B cell (primary cell): ENCODE measurements at regions not wholly inside any gene's neighbourhood (a gene's known extent, or its start where the extent isn't known, plus 50 kb on each side); places are given as distances from the start of the nearest gene placed in this dataset.

Experiments used
- EZH2 ChIP-seq: IDR thresholded peaks from 2 replicates; pipeline ENCODE4 v1.6.1; 2012; ENCODE audit warnings: borderline replicate concordance, low read depth, mild to moderate bottlenecking, moderate library complexity, low read length; ENCODE audit not compliant: insufficient read depth, poor library complexity, severe bottlenecking
- TF ChIP-seq, protein P1 (sequence below): fragments of 200-600 bp; IDR thresholded peaks from one replicate; pipeline ENCODE4 v1.8.0; 2022; ENCODE audit warnings: antibody characterized with exemption, mild to moderate bottlenecking

- TF ChIP-seq, protein P1, sequence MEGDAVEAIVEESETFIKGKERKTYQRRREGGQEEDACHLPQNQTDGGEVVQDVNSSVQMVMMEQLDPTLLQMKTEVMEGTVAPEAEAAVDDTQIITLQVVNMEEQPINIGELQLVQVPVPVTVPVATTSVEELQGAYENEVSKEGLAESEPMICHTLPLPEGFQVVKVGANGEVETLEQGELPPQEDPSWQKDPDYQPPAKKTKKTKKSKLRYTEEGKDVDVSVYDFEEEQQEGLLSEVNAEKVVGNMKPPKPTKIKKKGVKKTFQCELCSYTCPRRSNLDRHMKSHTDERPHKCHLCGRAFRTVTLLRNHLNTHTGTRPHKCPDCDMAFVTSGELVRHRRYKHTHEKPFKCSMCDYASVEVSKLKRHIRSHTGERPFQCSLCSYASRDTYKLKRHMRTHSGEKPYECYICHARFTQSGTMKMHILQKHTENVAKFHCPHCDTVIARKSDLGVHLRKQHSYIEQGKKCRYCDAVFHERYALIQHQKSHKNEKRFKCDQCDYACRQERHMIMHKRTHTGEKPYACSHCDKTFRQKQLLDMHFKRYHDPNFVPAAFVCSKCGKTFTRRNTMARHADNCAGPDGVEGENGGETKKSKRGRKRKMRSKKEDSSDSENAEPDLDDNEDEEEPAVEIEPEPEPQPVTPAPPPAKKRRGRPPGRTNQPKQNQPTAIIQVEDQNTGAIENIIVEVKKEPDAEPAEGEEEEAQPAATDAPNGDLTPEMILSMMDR, result no peak
- TF ChIP-seq EZH2, result no peak
Measured at GRCh38 chr13:26837997-26838396, 77.4 kb upstream of the GPR12 start.
